Astrocyte (in vitro differentiated cells and primary cell): ENCODE measurements at regions not wholly inside any gene's neighbourhood (a gene's known extent, or its start where the extent isn't known, plus 50 kb on each side); places are given as distances from the start of the nearest gene placed in this dataset.

ENCODE experiments used
- DNase-seq: peaks from one replicate; pipeline ENCODE4 v3.0.0-alpha.2; 2010; ENCODE audit warnings: low read depth
- FAIRE-seq: peaks from 2 replicates; lab custom pipeline; 2011; peaks lifted over from hg19 to GRCh38; lab: Jason Lieb, UNC
- H2AFZ ChIP-seq: 2 replicates; pipeline ENCODE4 v1.6.0; 2012; ENCODE audit warnings: low read depth, low read length, inconsistent platforms
- H3K27ac ChIP-seq: 2 replicates; pipeline ENCODE4 v1.5.1; 2011; ENCODE audit warnings: low read depth, low read length, inconsistent platforms
- H3K27me3 ChIP-seq: 2 replicates; pipeline ENCODE4 v1.6.0; 2011; ENCODE audit warnings: low read length, inconsistent platforms; ENCODE audit not compliant: insufficient read depth
- H3K36me3 ChIP-seq: 2 replicates; pipeline ENCODE4 v1.5.1; 2011; ENCODE audit warnings: low read length, inconsistent platforms; ENCODE audit not compliant: insufficient read depth
- H3K4me1 ChIP-seq: 2 replicates; pipeline ENCODE4 v1.5.1; 2011; ENCODE audit warnings: low read length, inconsistent platforms; ENCODE audit not compliant: insufficient read depth
- H3K4me2 ChIP-seq: 2 replicates; pipeline ENCODE4 v1.6.0; 2012; ENCODE audit warnings: low read length, inconsistent platforms
- H3K4me3 ChIP-seq: 2 replicates; pipeline ENCODE4 v1.5.1; 2011; ENCODE audit warnings: low read depth, mild to moderate bottlenecking, low read length, inconsistent platforms; ENCODE audit not compliant: insufficient read depth
- H3K79me2 ChIP-seq: 2 replicates; pipeline ENCODE4 v1.6.0; 2012; ENCODE audit warnings: mild to moderate bottlenecking, low read length, inconsistent platforms; ENCODE audit not compliant: insufficient read depth
- H3K9ac ChIP-seq: 2 replicates; pipeline ENCODE4 v1.6.0; 2012; ENCODE audit warnings: mild to moderate bottlenecking, low read length, inconsistent platforms
- H3K9me3 ChIP-seq: 2 replicates; pipeline ENCODE4 v1.5.1; 2012; ENCODE audit warnings: low read depth, mild to moderate bottlenecking, low read length, inconsistent platforms; ENCODE audit not compliant: insufficient read depth
- H4K20me1 ChIP-seq: 2 replicates; pipeline ENCODE4 v1.6.0; 2012; ENCODE audit warnings: low read length, inconsistent platforms; ENCODE audit not compliant: insufficient read depth
- H3K27ac Mint-ChIP-seq: one replicate; pipeline ENCODE4 v1.8.0; 2021; ENCODE audit warnings: mild to moderate bottlenecking, mixed read lengths; ENCODE audit not compliant: unreplicated experiment
- H3K27me3 Mint-ChIP-seq: one replicate; pipeline ENCODE4 v1.8.0; 2021; ENCODE audit warnings: low read depth, mixed read lengths; ENCODE audit not compliant: unreplicated experiment
- H3K36me3 Mint-ChIP-seq: one replicate; pipeline ENCODE4 v1.8.0; 2021; ENCODE audit warnings: low read depth, mixed read lengths; ENCODE audit not compliant: unreplicated experiment
- H3K4me1 Mint-ChIP-seq: one replicate; pipeline ENCODE4 v1.8.0; 2021; ENCODE audit warnings: low read depth, mixed read lengths; ENCODE audit not compliant: unreplicated experiment
- H3K4me3 Mint-ChIP-seq: one replicate; pipeline ENCODE4 v1.8.0; 2021; ENCODE audit warnings: mild to moderate bottlenecking, moderate library complexity, mixed read lengths; ENCODE audit not compliant: unreplicated experiment
- H3K9me3 Mint-ChIP-seq: one replicate; pipeline ENCODE4 v1.8.0; 2021; ENCODE audit warnings: mild to moderate bottlenecking, mixed read lengths; ENCODE audit not compliant: unreplicated experiment
- EZH2 ChIP-seq: IDR thresholded peaks from 2 replicates; pipeline ENCODE4 v1.6.1; 2012; ENCODE audit warnings: mild to moderate bottlenecking, low read length, inconsistent platforms; ENCODE audit not compliant: insufficient read depth
- TF ChIP-seq, protein P1 (sequence below): IDR thresholded peaks from 2 replicates; pipeline ENCODE4 v1.5.1; 2011; ENCODE audit warnings: low read depth, mild to moderate bottlenecking, inconsistent platforms, low read length, moderate library complexity; ENCODE audit not compliant: insufficient read depth

- peaks cover 16% of the 10 kb centered on the region for H3K9me3 Mint-ChIP-seq
- TF ChIP-seq, protein P1, sequence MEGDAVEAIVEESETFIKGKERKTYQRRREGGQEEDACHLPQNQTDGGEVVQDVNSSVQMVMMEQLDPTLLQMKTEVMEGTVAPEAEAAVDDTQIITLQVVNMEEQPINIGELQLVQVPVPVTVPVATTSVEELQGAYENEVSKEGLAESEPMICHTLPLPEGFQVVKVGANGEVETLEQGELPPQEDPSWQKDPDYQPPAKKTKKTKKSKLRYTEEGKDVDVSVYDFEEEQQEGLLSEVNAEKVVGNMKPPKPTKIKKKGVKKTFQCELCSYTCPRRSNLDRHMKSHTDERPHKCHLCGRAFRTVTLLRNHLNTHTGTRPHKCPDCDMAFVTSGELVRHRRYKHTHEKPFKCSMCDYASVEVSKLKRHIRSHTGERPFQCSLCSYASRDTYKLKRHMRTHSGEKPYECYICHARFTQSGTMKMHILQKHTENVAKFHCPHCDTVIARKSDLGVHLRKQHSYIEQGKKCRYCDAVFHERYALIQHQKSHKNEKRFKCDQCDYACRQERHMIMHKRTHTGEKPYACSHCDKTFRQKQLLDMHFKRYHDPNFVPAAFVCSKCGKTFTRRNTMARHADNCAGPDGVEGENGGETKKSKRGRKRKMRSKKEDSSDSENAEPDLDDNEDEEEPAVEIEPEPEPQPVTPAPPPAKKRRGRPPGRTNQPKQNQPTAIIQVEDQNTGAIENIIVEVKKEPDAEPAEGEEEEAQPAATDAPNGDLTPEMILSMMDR = no peak
- TF ChIP-seq EZH2 = no peak
Measured at GRCh38 chr1:241447031-241447644, 72.4 kb downstream of the FH start.

GRCh38 chr1:241444836-241445235 is 74.7 kb downstream of the FH start:
- no peak overlapping the region for H3K9ac ChIP-seq
- H3K36me3 ChIP-seq = no peaks in the 10 kb centered on the region
- DNase-seq (no peak), FAIRE-seq (no peak)
- Mint-ChIP-seq H3K9me3 (peaks cover 11% of the 10 kb centered on the region), H3K27me3 (peaks cover 2% of the 10 kb centered on the region), H3K36me3 (no peaks in the 10 kb centered on the region), H3K4me1 (no peaks in the 10 kb centered on the region), H3K4me3 (no peak overlapping the region), H3K27ac (no peak overlapping the region)
- H3K27me3 ChIP-seq = peaks cover 2% of the 10 kb centered on the region
- no peaks in the 10 kb centered on the region for H3K4me1 ChIP-seq
- no peak overlapping the region for H3K27ac ChIP-seq
- no peak for TF ChIP-seq EZH2
- TF ChIP-seq, protein P1 = no peak
- no peak overlapping the region for H3K4me3 ChIP-seq
- H3K4me2 ChIP-seq = no peak overlapping the region
- no peaks in the 10 kb centered on the region for H3K9me3 ChIP-seq
- H3K79me2 ChIP-seq = no peaks in the 10 kb centered on the region
- no peak overlapping the region for H2AFZ ChIP-seq
- no peaks in the 10 kb centered on the region for H4K20me1 ChIP-seq

More at GRCh38 chr1:241447031-241447644, 72.4 kb downstream of the FH start:
- Mint-ChIP-seq H3K4me3 (no peak overlapping the region), H3K27me3 (no peaks in the 10 kb centered on the region), H3K27ac (no peak overlapping the region), H3K4me1 (no peaks in the 10 kb centered on the region), H3K36me3 (no peaks in the 10 kb centered on the region)
- Histone ChIP-seq H2AFZ (no peak overlapping the region), H3K4me2 (no peak overlapping the region), H3K4me1 (no peaks in the 10 kb centered on the region), H4K20me1 (no peaks in the 10 kb centered on the region), H3K79me2 (no peaks in the 10 kb centered on the region), H3K9ac (no peak overlapping the region), H3K27me3 (peaks cover 2% of the 10 kb centered on the region), H3K4me3 (no peak overlapping the region), H3K27ac (no peak overlapping the region), H3K9me3 (no peaks in the 10 kb centered on the region), H3K36me3 (no peaks in the 10 kb centered on the region)
- FAIRE-seq (no peak), DNase-seq (no peak)

DNA sequence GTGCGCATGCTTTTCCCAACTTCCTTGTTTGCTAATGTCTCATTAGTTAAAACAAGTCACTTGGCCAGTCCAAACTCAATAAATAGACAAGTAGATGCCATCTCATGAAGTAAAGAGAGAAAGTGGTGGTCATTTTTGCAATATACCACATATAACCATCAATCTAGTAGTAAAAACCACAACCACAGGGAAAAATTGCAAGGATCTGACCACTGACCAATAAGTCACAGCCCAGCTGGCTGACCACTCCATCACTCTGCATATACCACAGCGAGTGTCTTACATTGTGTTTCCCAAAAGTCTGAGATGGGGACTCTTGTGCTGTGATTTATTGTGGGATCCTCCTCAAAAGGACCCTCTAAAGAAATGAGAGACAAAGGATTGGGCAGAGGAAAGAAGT is 76.0 kb downstream of the FH start:
- H4K20me1 ChIP-seq = no peaks in the 10 kb centered on the region
- DNase-seq = peak; percentile 32
- no peak overlapping the region for H2AFZ ChIP-seq
- Mint-ChIP-seq H3K27ac (no peak overlapping the region), H3K36me3 (no peaks in the 10 kb centered on the region), H3K9me3 (peaks cover 11% of the 10 kb centered on the region), H3K27me3 (peaks cover 2% of the 10 kb centered on the region), H3K4me1 (no peaks in the 10 kb centered on the region), H3K4me3 (no peak overlapping the region)
- FAIRE-seq = no peak
- no peak overlapping the region for H3K9ac ChIP-seq
- no peaks in the 10 kb centered on the region for H3K9me3 ChIP-seq
- no peaks in the 10 kb centered on the region for H3K4me1 ChIP-seq
- H3K27me3 ChIP-seq = no peaks in the 10 kb centered on the region
- TF ChIP-seq, protein P1 = no peak
- no peak for TF ChIP-seq EZH2
- H3K79me2 ChIP-seq = no peaks in the 10 kb centered on the region
- no peak overlapping the region for H3K27ac ChIP-seq
- H3K36me3 ChIP-seq = no peaks in the 10 kb centered on the region
- no peak overlapping the region for H3K4me3 ChIP-seq
- H3K4me2 ChIP-seq = no peak overlapping the region
